AG09319 (cell line): ENCODE measurements at regions not wholly inside any gene's neighbourhood (a gene's known extent, or its start where the extent isn't known, plus 50 kb on each side); places are given as distances from the start of the nearest gene placed in this dataset.
A peak's percentile ranks its signal among the peaks of the same experiment; 100 is the strongest.
"Not testable (repeated sequence)": the region's sequence is repeated elsewhere in the genome, so short reads cannot be mapped to it uniquely, and the experiment has no call there.

ENCODE experiments used
- DNase-seq: peaks from one replicate; pipeline ENCODE4 v3.0.0-alpha.2; 2010; ENCODE audit warnings: low read depth; ENCODE audit errors: extremely low read depth
- TF ChIP-seq, protein P1 (sequence below): IDR thresholded peaks from 2 replicates; pipeline ENCODE4 v1.5.1; 2011; ENCODE audit warnings: low read depth, mild to moderate bottlenecking, inconsistent platforms, low read length, moderate library complexity

GRCh38 chr4:167883266-167883665, 209.1 kb upstream of the ANXA10 start:
- DNase-seq, result no peak
- TF ChIP-seq, protein P1, sequence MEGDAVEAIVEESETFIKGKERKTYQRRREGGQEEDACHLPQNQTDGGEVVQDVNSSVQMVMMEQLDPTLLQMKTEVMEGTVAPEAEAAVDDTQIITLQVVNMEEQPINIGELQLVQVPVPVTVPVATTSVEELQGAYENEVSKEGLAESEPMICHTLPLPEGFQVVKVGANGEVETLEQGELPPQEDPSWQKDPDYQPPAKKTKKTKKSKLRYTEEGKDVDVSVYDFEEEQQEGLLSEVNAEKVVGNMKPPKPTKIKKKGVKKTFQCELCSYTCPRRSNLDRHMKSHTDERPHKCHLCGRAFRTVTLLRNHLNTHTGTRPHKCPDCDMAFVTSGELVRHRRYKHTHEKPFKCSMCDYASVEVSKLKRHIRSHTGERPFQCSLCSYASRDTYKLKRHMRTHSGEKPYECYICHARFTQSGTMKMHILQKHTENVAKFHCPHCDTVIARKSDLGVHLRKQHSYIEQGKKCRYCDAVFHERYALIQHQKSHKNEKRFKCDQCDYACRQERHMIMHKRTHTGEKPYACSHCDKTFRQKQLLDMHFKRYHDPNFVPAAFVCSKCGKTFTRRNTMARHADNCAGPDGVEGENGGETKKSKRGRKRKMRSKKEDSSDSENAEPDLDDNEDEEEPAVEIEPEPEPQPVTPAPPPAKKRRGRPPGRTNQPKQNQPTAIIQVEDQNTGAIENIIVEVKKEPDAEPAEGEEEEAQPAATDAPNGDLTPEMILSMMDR, result no peak

DNA sequence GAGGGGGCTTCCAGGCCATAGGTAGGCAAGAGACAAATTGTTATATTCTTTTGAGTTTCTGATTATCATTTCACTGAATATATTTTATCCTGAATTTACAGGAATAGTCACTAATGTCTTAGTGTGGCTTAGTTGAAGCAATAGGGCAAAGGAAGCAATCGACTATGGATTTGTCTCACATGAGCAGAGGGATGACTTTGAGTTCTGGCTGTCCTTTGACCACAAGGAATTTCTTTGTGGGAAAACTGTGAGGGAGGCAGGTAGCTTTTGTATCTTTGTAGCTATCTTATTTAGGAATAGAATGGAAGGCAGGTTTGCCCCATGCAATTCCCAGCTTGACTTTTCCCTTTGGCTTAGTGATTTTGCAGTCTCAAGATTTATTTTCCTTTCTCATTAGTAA, 207.3 kb upstream of the ANXA10 start:
- no peak for DNase-seq
- TF ChIP-seq, protein P1, result no peak

GRCh38 chr4:167885872-167886271, 206.5 kb upstream of the ANXA10 start:
- TF ChIP-seq, protein P1, result no peak
- no peak for DNase-seq

DNA sequence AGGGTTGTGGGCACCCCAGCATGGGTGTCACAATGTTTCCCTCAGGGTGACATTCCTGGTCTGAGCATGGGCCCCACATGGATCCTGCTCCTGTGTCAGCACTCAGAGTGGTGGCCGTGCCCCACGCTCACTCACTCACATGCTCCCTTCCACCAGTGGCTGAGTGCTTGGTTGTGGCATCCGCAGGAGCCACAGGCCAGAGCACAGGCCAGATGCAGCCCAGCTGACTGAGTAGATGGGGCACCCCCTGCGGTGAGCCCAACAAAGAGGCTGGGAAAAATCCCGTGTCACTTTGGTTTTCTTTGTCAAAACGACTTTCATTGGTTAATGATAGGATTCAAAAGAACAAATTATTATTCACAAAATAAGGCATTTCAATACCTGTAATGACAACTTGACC, 204.6 kb upstream of the ANXA10 start:
- DNase-seq, result no peak
- TF ChIP-seq, protein P1, result no peak

DNA sequence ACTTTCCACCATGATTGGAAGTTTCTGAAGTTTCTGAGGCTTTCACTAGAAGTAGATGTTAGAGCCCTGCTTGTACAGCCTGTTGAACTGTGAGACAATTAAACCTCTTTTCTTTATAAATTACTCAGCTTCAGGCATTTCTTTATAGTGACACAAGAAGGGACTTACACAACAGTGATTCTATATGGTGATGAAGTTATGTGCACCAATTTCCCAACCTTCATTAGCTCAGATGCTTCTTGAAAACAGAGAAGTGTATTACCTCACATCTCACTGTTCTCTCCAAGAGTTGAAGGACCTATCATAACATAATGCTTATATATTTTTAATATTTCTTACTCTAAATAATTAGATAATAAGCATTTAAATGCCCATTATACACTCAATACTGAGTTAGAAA, 202.1 kb upstream of the ANXA10 start:
- DNase-seq, result no peak
- TF ChIP-seq, protein P1, result no peak

DNA sequence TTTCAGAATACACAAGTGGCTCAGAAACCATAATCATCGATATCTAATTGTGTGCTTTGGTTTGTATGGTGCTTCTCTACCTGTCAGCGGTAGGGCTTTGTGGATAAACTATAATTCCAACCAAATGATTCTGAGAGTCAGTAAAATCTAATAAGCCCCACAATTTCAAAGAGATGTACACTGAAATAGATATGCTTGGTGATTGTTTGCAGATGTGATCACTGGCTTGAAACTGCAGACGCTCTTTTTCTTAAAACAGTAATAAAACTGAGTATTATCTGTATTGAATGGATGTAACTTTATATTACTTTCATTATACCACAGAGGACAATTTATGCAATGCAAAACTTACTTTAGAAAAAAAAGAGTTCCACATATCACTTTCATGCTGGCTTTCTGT, 198.8 kb upstream of the ANXA10 start:
- no peak for DNase-seq
- TF ChIP-seq, protein P1, result no peak

DNA sequence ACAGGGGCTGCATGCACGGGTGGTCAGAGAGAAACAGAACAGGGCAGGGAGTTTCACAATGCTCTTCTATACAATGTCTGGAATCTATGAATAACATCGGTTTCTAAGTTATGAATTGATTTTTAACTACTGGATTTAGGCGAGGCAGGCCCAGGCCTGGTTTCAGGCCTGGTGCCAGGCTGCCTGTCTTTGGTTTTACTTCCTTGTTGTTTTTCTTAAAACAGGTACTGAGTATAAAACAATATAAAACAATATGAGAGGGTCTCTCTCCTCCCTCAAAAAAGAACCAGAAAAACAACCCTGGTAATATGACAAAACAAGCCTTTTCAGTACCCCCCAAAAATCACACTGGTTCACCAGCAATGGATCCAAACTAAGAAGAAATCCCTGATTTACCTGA, 196.1 kb upstream of the ANXA10 start:
- not testable (repeated sequence) for DNase-seq

DNA sequence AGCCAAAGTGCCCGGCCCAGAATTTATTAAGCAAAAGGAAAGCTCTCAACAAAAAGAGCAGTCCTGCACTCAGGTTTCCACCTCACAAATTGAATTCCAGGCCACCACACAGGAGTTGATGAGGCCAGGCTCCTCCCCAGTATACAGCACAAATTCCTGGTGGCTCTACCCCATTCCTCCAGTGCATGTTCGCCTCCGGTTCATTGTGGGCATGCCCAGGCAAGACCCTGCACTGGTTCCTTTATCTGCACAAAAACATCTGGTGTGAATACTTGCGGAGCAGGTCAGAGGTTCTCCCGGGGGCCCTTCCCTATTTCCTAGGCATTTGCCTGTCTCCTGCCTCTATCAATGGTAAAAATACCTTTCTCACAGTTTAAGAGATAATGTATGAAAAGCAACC, 195.2 kb upstream of the ANXA10 start:
- TF ChIP-seq, protein P1, result no peak
- DNase-seq, result peak; percentile 1
